Liver (tissue), 3 donors: ENCODE measurements at regions not wholly inside any gene's neighbourhood (a gene's known extent, or its start where the extent isn't known, plus 50 kb on each side); places are given as distances from the start of the nearest gene placed in this dataset.

ENCODE experiments used
- ATF3 ChIP-seq: IDR thresholded peaks from 2 replicates; pipeline ENCODE4 v1.6.1; 2016; ENCODE audit warnings: antibody characterized with exemption
- CTCF ChIP-seq: fragments of 150-350 bp; IDR thresholded peaks from 2 replicates; pipeline ENCODE4 v1.5.1; 2017; ENCODE audit warnings: improper control_type of control experiment, low read depth, low read length; ENCODE audit not compliant: missing input control
- EGR1 ChIP-seq, 2 donors: IDR thresholded peaks; 2 replicates each; pipeline ENCODE4 v1.6.1; 2016 to 2018; ENCODE audit warnings: antibody characterized with exemption in 2 of 2, low read depth in 2 of 2
- MAX ChIP-seq: IDR thresholded peaks from 2 replicates; pipeline ENCODE4 v1.6.1; 2016; ENCODE audit warnings: antibody characterized with exemption
- RAD21 ChIP-seq, 2 donors: IDR thresholded peaks; 2 replicates each; pipeline ENCODE4 v1.6.1; 2016; ENCODE audit warnings: antibody characterized with exemption in 2 of 2, mild to moderate bottlenecking in 2 of 2
- REST ChIP-seq: IDR thresholded peaks from 2 replicates; pipeline ENCODE4 v1.6.1; 2016; ENCODE audit warnings: antibody characterized with exemption, mild to moderate bottlenecking
- RXRA ChIP-seq, 2 donors: IDR thresholded peaks; 2 replicates each; pipeline ENCODE4 v1.6.1; 2017 to 2018; ENCODE audit warnings: antibody characterized with exemption in 2 of 2, mild to moderate bottlenecking in 1 of 2
- SP1 ChIP-seq: IDR thresholded peaks from 2 replicates; pipeline ENCODE4 v1.6.1; 2018; ENCODE audit warnings: antibody characterized with exemption, mild to moderate bottlenecking
- TAF1 ChIP-seq: conservative IDR thresholded peaks from 2 replicates; pipeline ENCODE4 v1.6.1; 2016; ENCODE audit warnings: antibody characterized with exemption, mild to moderate bottlenecking
- YY1 ChIP-seq: IDR thresholded peaks from 2 replicates; pipeline ENCODE4 v1.6.1; 2016; ENCODE audit warnings: antibody characterized with exemption, mild to moderate bottlenecking
- ZBTB33 ChIP-seq: IDR thresholded peaks from 2 replicates; pipeline ENCODE4 v1.6.1; 2016; ENCODE audit warnings: antibody characterized with exemption
- donor health status: healthy.
- donor health status: healthy.

- no peak for TF ChIP-seq CTCF
- no peak for TF ChIP-seq ATF3
- no peak for TF ChIP-seq TAF1
- TF ChIP-seq SP1: no peak
- no peak for TF ChIP-seq RXRA (IDR thresholded peaks at IDR 0.05)
- no peak for TF ChIP-seq YY1
- no peak for TF ChIP-seq MAX
- no peak for TF ChIP-seq ZBTB33
- no peak for TF ChIP-seq RAD21 (IDR thresholded peaks at IDR 0.05)
- TF ChIP-seq REST: no peak
- TF ChIP-seq EGR1 (IDR thresholded peaks at IDR 0.05; ENCODE audit: low read depth in 2 of 2): no peak
Measured at GRCh38 chr5:171599411-171599810, 180.0 kb downstream of the FGF18 start.
